ENCODE measurements at regions not wholly inside any gene's neighbourhood (a gene's known extent, or its start where the extent isn't known, plus 50 kb on each side); places are given as distances from the start of the nearest gene placed in this dataset.

DNA sequence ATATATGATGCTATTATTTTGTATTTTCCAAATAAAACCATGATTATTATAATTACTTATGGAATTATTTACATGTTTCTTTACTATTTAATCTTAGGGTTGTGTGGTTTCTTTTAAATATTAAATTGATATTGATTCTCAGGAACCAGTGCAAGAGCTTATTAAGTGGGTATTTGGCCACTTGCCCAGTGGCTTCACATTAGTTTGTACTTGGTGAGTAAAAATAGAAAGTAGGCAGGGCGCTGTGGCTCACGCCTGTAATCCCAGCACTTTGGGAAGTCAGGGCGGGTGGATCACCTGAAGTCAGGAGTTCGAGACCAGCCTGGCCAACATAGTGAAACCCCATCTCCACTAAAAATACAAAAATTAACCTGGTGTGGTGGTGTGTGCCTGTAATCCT lies 497.1 kb downstream of the PTPRC start:
- no peaks in the 10 kb centered on the region for H3K9me3 ChIP-seq

DNA sequence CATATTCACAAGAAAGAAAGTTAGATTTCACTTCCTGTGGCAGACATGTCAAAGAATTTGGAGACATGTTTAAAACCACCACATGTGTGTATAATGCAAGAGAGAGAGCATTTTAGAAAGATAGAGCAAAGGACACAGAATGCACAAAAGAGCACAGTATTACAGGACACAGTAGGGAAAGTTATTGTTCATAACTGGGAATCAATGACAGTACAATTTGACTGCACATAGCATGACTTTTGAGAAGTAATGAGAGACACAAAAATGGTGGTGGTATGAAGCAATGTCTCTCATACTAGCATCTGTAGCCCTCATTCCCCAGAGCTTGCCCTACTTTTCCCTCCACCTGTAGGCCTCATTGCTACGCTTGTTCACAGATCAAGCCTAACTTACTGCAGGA lies 499.2 kb downstream of the PTPRC start:
- Histone ChIP-seq H3K36me3 (no peaks in the 10 kb centered on the region), H3K4me1 (no peaks in the 10 kb centered on the region), H3K27ac (no peak overlapping the region), H3K9me3 (no peaks in the 10 kb centered on the region), H3K27me3 (no peaks in the 10 kb centered on the region), H3K4me3 (no peak overlapping the region)
- TF ChIP-seq, protein P1, sequence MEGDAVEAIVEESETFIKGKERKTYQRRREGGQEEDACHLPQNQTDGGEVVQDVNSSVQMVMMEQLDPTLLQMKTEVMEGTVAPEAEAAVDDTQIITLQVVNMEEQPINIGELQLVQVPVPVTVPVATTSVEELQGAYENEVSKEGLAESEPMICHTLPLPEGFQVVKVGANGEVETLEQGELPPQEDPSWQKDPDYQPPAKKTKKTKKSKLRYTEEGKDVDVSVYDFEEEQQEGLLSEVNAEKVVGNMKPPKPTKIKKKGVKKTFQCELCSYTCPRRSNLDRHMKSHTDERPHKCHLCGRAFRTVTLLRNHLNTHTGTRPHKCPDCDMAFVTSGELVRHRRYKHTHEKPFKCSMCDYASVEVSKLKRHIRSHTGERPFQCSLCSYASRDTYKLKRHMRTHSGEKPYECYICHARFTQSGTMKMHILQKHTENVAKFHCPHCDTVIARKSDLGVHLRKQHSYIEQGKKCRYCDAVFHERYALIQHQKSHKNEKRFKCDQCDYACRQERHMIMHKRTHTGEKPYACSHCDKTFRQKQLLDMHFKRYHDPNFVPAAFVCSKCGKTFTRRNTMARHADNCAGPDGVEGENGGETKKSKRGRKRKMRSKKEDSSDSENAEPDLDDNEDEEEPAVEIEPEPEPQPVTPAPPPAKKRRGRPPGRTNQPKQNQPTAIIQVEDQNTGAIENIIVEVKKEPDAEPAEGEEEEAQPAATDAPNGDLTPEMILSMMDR (IDR thresholded peaks at IDR 0.05), result no peak
- intact Hi-C loops (cut with DNase I; ENCODE audit: low total_unique reads), result no loop called here
- DNase-seq, result no peak

More for the DNA sequence above, 497.1 kb downstream of the PTPRC start:
- TF ChIP-seq, protein P1 (IDR thresholded peaks at IDR 0.05), result no peak
- H3K4me1 ChIP-seq, result no peaks in the 10 kb centered on the region
- no peak overlapping the region for H3K27ac ChIP-seq
- intact Hi-C loops (cut with DNase I; ENCODE audit: low total_unique reads), result no loop called here
- no peak for DNase-seq
- H3K36me3 ChIP-seq, result no peaks in the 10 kb centered on the region
- no peaks in the 10 kb centered on the region for H3K27me3 ChIP-seq
- no peak overlapping the region for H3K4me3 ChIP-seq

DNA sequence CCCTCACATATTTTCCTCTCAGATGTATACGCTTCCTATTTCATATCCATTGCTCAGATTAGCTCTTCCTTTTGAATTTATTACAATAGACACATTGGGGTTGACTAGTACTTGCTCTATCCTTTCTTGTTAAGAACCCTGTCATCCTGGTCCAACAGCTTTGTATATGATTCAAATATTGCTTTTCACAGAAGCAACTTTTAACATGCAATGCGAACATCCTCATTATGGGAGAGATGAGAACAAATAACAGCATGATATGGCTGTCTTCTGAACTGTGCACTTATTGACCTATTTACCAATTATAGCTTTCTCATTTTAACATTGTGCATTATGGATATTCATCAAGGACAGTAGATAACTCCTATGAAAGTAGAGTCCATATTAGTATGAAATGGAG lies 510.8 kb downstream of the PTPRC start:
- Histone ChIP-seq H3K27ac (no peak overlapping the region), H3K36me3 (no peaks in the 10 kb centered on the region), H3K27me3 (no peaks in the 10 kb centered on the region), H3K4me3 (no peak overlapping the region), H3K4me1 (no peaks in the 10 kb centered on the region), H3K9me3 (no peaks in the 10 kb centered on the region)
- DNase-seq, result no peak
- intact Hi-C loops (cut with DNase I; ENCODE audit: low total_unique reads), result no loop called here
- TF ChIP-seq, protein P1 (IDR thresholded peaks at IDR 0.05), result no peak

DNA sequence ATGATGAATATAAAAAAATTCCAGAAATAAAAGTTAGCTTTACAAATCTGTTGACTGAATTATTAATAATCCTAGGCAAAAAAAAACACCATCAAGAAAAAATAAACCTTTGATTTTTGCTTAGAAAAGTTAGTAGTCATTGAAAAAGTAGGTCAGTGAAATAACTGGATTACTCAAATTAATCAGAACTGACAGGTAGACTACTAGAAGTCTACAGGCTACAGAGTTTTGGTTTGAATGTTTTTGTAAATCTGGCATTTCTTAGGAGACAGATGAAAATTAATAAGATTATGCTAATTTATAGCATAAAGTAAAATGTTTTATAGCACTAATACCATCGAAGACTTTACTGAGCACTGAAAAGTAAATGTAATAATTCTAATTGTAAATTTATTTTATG lies 511.9 kb downstream of the PTPRC start:
- DNase-seq, result no peak
- TF ChIP-seq, protein P1 (IDR thresholded peaks at IDR 0.05), result no peak
- H3K27me3 ChIP-seq, result no peaks in the 10 kb centered on the region
- no peak overlapping the region for H3K4me3 ChIP-seq
- intact Hi-C loops (cut with DNase I; ENCODE audit: low total_unique reads), result no loop called here
- no peak overlapping the region for H3K27ac ChIP-seq
- no peaks in the 10 kb centered on the region for H3K36me3 ChIP-seq
- H3K9me3 ChIP-seq, result no peaks in the 10 kb centered on the region
- H3K4me1 ChIP-seq, result no peaks in the 10 kb centered on the region

DNA sequence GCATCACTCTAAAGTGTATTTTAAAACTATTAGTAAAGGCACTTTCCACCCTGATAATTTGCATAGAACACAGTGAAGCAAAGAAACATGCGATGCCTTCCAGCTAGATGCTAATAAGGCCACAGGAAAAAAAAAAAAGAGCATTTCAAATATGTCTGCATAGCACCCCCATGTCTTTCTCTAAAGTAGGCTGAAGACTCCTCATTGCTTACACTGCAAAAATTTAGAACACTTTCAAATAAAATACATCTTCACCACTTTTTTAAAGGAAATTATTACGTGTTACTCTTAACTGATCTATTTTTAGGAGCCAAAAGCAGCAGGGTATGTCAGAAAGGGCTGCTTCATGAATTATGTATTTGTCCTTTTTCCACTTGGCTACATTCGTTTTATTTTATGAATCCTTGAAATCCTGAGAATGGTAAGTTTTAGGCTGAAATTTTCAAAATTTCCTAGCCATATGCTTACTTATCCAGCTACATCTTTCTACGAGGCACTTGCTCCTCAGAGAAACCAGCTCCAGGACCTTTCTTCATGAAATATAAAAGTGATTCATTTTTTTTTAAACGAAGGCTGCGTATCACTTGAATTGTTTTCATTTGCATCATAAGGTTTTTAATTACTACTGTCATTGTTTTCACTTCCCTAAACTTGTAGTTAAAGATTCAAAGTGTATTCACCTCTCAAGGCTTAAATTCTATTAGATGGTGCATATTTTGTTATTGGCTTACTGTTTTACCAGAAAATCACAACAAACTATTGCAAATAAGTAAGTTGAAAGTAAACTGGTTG lies 513.0 kb downstream of the PTPRC start:
- H3K4me3 ChIP-seq, result no peak overlapping the region
- H3K27ac ChIP-seq, result no peak overlapping the region
- no peaks in the 10 kb centered on the region for H3K27me3 ChIP-seq
- no peaks in the 10 kb centered on the region for H3K9me3 ChIP-seq
- H3K36me3 ChIP-seq, result no peaks in the 10 kb centered on the region
- intact Hi-C loops (cut with DNase I; ENCODE audit: low total_unique reads), result no loop called here
- TF ChIP-seq, protein P1 (IDR thresholded peaks at IDR 0.05), result no peak
- no peak for DNase-seq
- H3K4me1 ChIP-seq, result no peaks in the 10 kb centered on the region

All from tibial artery (tissue), 4 donors.